SK-N-SH (cell line): ENCODE measurements at regions not wholly inside any gene's neighbourhood (a gene's known extent, or its start where the extent isn't known, plus 50 kb on each side); places are given as distances from the start of the nearest gene placed in this dataset.

Experiments used
- CTCF ChIA-PET: fragments of 300-600, 350-600 bp; formaldehyde crosslinking; extraction: SDS; loops from one replicate; lab custom pipeline; 2021; lab: Yijun Ruan, JAX
- POLR2A ChIA-PET: fragments of 350-600 bp; sonication (Branson Sonifier 250); formaldehyde crosslinking; extraction: SDS; loops from one replicate; lab custom pipeline; 2020; ENCODE audit warnings: antibody characterized with exemption, inconsistent platforms; lab: Yijun Ruan, JAX
- DNase-seq: peaks from one replicate; pipeline ENCODE4 v3.0.0; 2012
- H2AFZ ChIP-seq: fragments of 200-600 bp; sonication (generic); 2 replicates; pipeline ENCODE4 v1.8.1; 2016; ENCODE audit warnings: antibody characterized with exemption, mild to moderate bottlenecking, low read depth
- H3F3A ChIP-seq: fragments of 200-600 bp; sonication (generic); replicated peaks from 2 replicates; pipeline ENCODE3; 2016; ENCODE audit warnings: antibody characterized with exemption, mild to moderate bottlenecking; ENCODE audit not compliant: insufficient read depth
- H3K27ac ChIP-seq, 2 experiments: fragments of 200-500 bp in 1 of 2; fragments of 200-600 bp in 1 of 2; sonication (Bioruptor generic) in 1 of 2; sonication (generic), shearing (Covaris generic) in 1 of 2; 2 replicates each; pipeline versions ENCODE4 v1.5.1 to v1.6.1; 2014 to 2016; ENCODE audit warnings: low read depth in 2 of 2, inconsistent platforms in 1 of 2, low read length in 1 of 2, mild to moderate bottlenecking in 1 of 2, mixed read lengths in 1 of 2
- H3K27me3 ChIP-seq: fragments of 200-600 bp; sonication (generic), shearing (Covaris generic); 2 replicates; pipeline ENCODE4 v1.6.1; 2016; ENCODE audit warnings: mixed run types; ENCODE audit not compliant: insufficient read depth
- H3K36me3 ChIP-seq, 2 experiments: fragments of 200-500 bp in 1 of 2; fragments of 200-600 bp in 1 of 2; sonication (Bioruptor generic) in 1 of 2; sonication (generic) in 1 of 2; replicated peaks in 1 of 2; 2 replicates each; pipeline versions ENCODE3 to v1.5.1; 2014 to 2016; ENCODE audit warnings: low read length in 1 of 2, mild to moderate bottlenecking in 1 of 2; ENCODE audit not compliant: insufficient read depth in 2 of 2, control insufficient read depth in 1 of 2
- H3K4me1 ChIP-seq, 2 experiments: fragments of 200-500 bp in 1 of 2; fragments of 200-600 bp in 1 of 2; sonication (Bioruptor generic) in 1 of 2; sonication (generic), shearing (Covaris generic) in 1 of 2; 2 replicates each; pipeline versions ENCODE4 v1.5.1 to v1.6.1; 2014 to 2016; ENCODE audit warnings: low read depth in 1 of 2, low read length in 1 of 2, mixed run types in 1 of 2; ENCODE audit not compliant: insufficient read depth in 2 of 2, control insufficient read depth in 1 of 2
- H3K4me2 ChIP-seq: fragments of 200-600 bp; sonication (generic), shearing (Covaris generic); 2 replicates; pipeline ENCODE4 v1.6.1; 2017; ENCODE audit warnings: mixed run types
- H3K4me3 ChIP-seq, 2 experiments: fragments of 200-500 bp in 1 of 2; fragments of 200-600 bp in 1 of 2; sonication (Bioruptor generic) in 1 of 2; sonication (generic), shearing (Covaris generic) in 1 of 2; 2 replicates each; pipeline versions ENCODE4 v1.5.1 to v1.8.1; 2014 to 2016; ENCODE audit warnings: low read depth in 2 of 2, inconsistent platforms in 1 of 2, low read length in 1 of 2, mild to moderate bottlenecking in 1 of 2, mixed read lengths in 1 of 2, moderate library complexity in 1 of 2
- H3K79me2 ChIP-seq: fragments of 200-600 bp; sonication (generic); 2 replicates; pipeline ENCODE4 v1.8.1; 2017; ENCODE audit warnings: mild to moderate bottlenecking; ENCODE audit not compliant: insufficient read depth
- H3K9ac ChIP-seq: fragments of 200-600 bp; sonication (generic); 2 replicates; pipeline ENCODE4 v1.6.1; 2017; ENCODE audit warnings: mixed run types
- H3K9me2 ChIP-seq: fragments of 200-600 bp; sonication (generic); 2 replicates; pipeline ENCODE4 v1.6.1; 2017; ENCODE audit warnings: mixed run types
- H3K9me3 ChIP-seq: fragments of 200-600 bp; sonication (generic); 2 replicates; pipeline ENCODE4 v1.6.1; 2017; ENCODE audit warnings: mixed run types, mild to moderate bottlenecking, moderate library complexity
- H4K20me1 ChIP-seq: fragments of 200-600 bp; sonication (generic); 2 replicates; pipeline ENCODE4 v1.6.1; 2017; ENCODE audit warnings: mild to moderate bottlenecking, mixed run types; ENCODE audit not compliant: insufficient read depth
- CHD2 ChIP-seq: fragments of 150-350 bp; IDR thresholded peaks from 2 replicates; pipeline ENCODE4 v1.6.1; 2018; ENCODE audit warnings: low read length; ENCODE audit not compliant: partially characterized antibody
- ELF1 ChIP-seq: IDR thresholded peaks from 2 replicates; pipeline ENCODE4 v1.4.0; 2012
- EZH2phosphoT487 ChIP-seq: fragments of 200-600 bp; sonication (generic); IDR thresholded peaks from 2 replicates; pipeline ENCODE4 v1.6.1; 2017; ENCODE audit warnings: low read depth, mixed run types, mild to moderate bottlenecking, antibody characterized with exemption, moderate library complexity, borderline replicate concordance
- FOXM1 ChIP-seq: IDR thresholded peaks from 2 replicates; pipeline ENCODE4 v1.4.0; 2012; ENCODE audit warnings: low read depth, mild to moderate bottlenecking
- IRF3 ChIP-seq: fragments of 150-350 bp; IDR thresholded peaks from 2 replicates; pipeline ENCODE4 v1.6.1; 2016; ENCODE audit warnings: mild to moderate bottlenecking, low read depth, low read length
- JUND ChIP-seq: IDR thresholded peaks from 2 replicates; pipeline ENCODE4 v1.4.0; 2012
- MAX ChIP-seq: IDR thresholded peaks from 2 replicates; pipeline ENCODE4 v1.4.0; 2012; ENCODE audit warnings: low read depth
- MXI1 ChIP-seq: IDR thresholded peaks from 2 replicates; pipeline ENCODE4 v1.6.1; 2012; ENCODE audit warnings: mild to moderate bottlenecking, low read depth, low read length, improper control_type of control experiment
- RAD21 ChIP-seq: IDR thresholded peaks from 2 replicates; pipeline ENCODE4 v1.6.1; 2012; ENCODE audit warnings: mild to moderate bottlenecking, low read length
- RCOR1 ChIP-seq: fragments of 150-350 bp; IDR thresholded peaks from 2 replicates; pipeline ENCODE4 v1.6.1; 2017; ENCODE audit warnings: antibody characterized with exemption, low read length
- RFX5 ChIP-seq: IDR thresholded peaks from 2 replicates; pipeline ENCODE4 v1.6.1; 2012; ENCODE audit warnings: mild to moderate bottlenecking, improper control_type of control experiment, low read length
- RXRA ChIP-seq: IDR thresholded peaks from 2 replicates; pipeline ENCODE4 v1.4.0; 2012; ENCODE audit warnings: low read depth, mild to moderate bottlenecking, borderline replicate concordance
- TAF1 ChIP-seq: IDR thresholded peaks from 2 replicates; pipeline ENCODE4 v1.6.1; 2012; ENCODE audit warnings: low read depth, mild to moderate bottlenecking, low read length, moderate library complexity, borderline replicate concordance
- TCF12 ChIP-seq: IDR thresholded peaks from 2 replicates; pipeline ENCODE4 v1.4.0; 2012
- TEAD4 ChIP-seq: IDR thresholded peaks from 2 replicates; pipeline ENCODE4 v1.4.0; 2012; ENCODE audit warnings: mild to moderate bottlenecking, borderline replicate concordance; ENCODE audit not compliant: insufficient read depth
- YY1 ChIP-seq: IDR thresholded peaks from 2 replicates; pipeline ENCODE4 v1.4.0; 2012; ENCODE audit warnings: low read depth, mild to moderate bottlenecking
- ZBTB33 ChIP-seq: IDR thresholded peaks from 2 replicates; pipeline ENCODE4 v1.4.0; 2012; ENCODE audit warnings: low read depth, borderline replicate concordance
- WGBS: methylation state at CpG from one replicate; pipeline ENCODE4 v1.1.6; 2017; ENCODE audit warnings: low lambda C conversion rate; 5-methylcytosine and 5-hydroxymethylcytosine counted together
- TF ChIP-seq, protein P1 (sequence below): fragments of 200-600 bp; sonication (generic); IDR thresholded peaks from 2 replicates; pipeline ENCODE4 v1.6.1; 2017; ENCODE audit warnings: antibody characterized with exemption, mild to moderate bottlenecking, moderate library complexity

DNA sequence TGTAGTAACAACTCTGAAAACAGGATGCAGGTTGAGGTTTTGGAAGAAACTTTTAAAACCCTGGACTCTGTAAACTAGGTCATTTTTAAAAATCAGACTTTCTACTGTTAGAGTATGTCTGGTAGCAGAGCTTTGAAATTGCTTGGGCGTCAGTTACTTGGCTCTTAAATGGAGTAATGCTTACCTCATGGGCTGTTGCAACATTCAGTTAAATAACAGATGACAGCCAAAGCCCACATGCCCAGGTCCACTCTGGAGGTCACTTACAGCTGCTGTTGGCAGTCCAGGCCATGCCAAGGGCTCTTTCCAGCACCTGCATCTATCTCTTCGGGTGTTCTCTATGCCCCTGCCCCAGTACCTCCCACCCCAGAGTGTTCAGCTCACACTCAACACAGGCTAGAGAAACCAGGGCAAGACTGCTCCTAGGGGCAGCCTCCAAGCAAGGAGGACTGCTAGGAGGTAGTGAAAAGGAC is 96.4 kb downstream of the BANF2 start:
- DNase-seq, result no peak
- H3K79me2 ChIP-seq, result no peaks in the 10 kb centered on the region
- no peak overlapping the region for H3K9ac ChIP-seq
- no peaks in the 10 kb centered on the region for H3K9me2 ChIP-seq
- H2AFZ ChIP-seq, result no peak overlapping the region
- ChIA-PET CTCF (interaction anchor here (0.8 to 1.1 kb wide), 2 partner anchors 73 to 114 kb away, joined by 3 read pairs; partner anchors contain the start of gene RRBP1), POLR2A (no interaction called here)
- WGBS, result 7% methylated on average over 2 of the region's 2 CpGs
- H4K20me1 ChIP-seq, result no peaks in the 10 kb centered on the region
- H3K36me3 ChIP-seq, result no peaks in the 10 kb centered on the region
- peaks cover 0 to 3% of the 10 kb centered on the region in 2 experiments; a peak in 1 of 4 replicates for H3K4me1 ChIP-seq
- no peak overlapping the region for H3K4me3 ChIP-seq
- no peaks in the 10 kb centered on the region for H3K9me3 ChIP-seq
- no peak overlapping the region for H3K4me2 ChIP-seq
- H3K27me3 ChIP-seq, result no peaks in the 10 kb centered on the region
- H3F3A ChIP-seq, result no peaks in the 10 kb centered on the region
- TF ChIP-seq TAF1 (no peak), TEAD4 (no peak), RXRA (no peak), YY1 (no peak), IRF3 (no peak)
- TF ChIP-seq, all 33 proteins: peak for 0
- no peak overlapping the region for H3K27ac ChIP-seq

DNA sequence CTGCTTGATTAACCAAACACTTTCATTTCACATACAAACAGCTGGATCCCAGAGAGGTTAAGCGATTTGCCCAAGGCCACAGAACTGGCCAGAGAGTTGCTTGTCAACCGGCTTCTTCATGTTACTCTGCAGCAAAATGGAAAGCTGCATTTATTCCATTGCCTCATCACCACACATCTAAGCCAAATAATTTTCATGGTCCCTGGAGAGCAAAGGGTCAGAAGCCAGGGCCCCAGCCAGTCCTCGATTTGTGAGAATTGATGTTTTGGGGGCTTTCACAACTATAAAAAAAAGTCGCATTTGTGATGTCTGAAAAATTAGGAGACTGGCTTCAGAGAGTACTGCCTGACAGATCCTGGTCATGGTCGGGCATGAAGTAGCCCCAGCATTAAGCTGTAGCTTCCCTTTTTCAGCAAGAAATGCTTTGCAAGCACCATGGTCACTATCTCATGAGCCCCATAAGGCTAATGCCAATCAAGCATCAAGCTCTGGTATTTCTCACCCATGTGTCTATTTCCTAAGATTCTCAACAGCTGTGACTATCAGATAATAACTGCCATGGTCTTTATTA is 95.8 kb downstream of the BANF2 start:
- no peaks in the 10 kb centered on the region for H3F3A ChIP-seq
- TF ChIP-seq TCF12, result no peak
- no peak for TF ChIP-seq MXI1
- no peak for TF ChIP-seq JUND
- TF ChIP-seq, protein P1, sequence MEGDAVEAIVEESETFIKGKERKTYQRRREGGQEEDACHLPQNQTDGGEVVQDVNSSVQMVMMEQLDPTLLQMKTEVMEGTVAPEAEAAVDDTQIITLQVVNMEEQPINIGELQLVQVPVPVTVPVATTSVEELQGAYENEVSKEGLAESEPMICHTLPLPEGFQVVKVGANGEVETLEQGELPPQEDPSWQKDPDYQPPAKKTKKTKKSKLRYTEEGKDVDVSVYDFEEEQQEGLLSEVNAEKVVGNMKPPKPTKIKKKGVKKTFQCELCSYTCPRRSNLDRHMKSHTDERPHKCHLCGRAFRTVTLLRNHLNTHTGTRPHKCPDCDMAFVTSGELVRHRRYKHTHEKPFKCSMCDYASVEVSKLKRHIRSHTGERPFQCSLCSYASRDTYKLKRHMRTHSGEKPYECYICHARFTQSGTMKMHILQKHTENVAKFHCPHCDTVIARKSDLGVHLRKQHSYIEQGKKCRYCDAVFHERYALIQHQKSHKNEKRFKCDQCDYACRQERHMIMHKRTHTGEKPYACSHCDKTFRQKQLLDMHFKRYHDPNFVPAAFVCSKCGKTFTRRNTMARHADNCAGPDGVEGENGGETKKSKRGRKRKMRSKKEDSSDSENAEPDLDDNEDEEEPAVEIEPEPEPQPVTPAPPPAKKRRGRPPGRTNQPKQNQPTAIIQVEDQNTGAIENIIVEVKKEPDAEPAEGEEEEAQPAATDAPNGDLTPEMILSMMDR, result no peak
- no peak for TF ChIP-seq FOXM1
- no peak for TF ChIP-seq ZBTB33
- no peak for TF ChIP-seq TEAD4
- TF ChIP-seq MAX, result no peak
- TF ChIP-seq ELF1, result no peak
- TF ChIP-seq CHD2, result no peak
- no peak for TF ChIP-seq RAD21
- no peak for TF ChIP-seq RCOR1
- TF ChIP-seq RFX5, result no peak
- TF ChIP-seq YY1, result no peak
- no peak for TF ChIP-seq EZH2phosphoT487
- TF ChIP-seq, all 33 proteins: peak for 0
- Histone ChIP-seq H3K4me1 (peaks cover 0 to 3% of the 10 kb centered on the region in 2 experiments; a peak in 1 of 4 replicates), H3K79me2 (no peaks in the 10 kb centered on the region), H3K9me3 (no peaks in the 10 kb centered on the region), H3K9me2 (no peaks in the 10 kb centered on the region), H3K4me3 (no peak overlapping the region), H3K27ac (no peak overlapping the region), H3K27me3 (no peaks in the 10 kb centered on the region), H4K20me1 (no peaks in the 10 kb centered on the region), H2AFZ (no peak overlapping the region), H3K9ac (no peak overlapping the region), H3K4me2 (no peak overlapping the region), H3K36me3 (no peaks in the 10 kb centered on the region)
- 44% methylated on average over 5 of the region's 5 CpGs for WGBS
- ChIA-PET CTCF (interaction anchor here (0.8 to 1.1 kb wide), 2 partner anchors 73 to 113 kb away, joined by 3 read pairs; partner anchors contain the start of gene RRBP1), POLR2A (no interaction called here)
- no peak for DNase-seq
